ENCODE measurements at regions not wholly inside any gene's neighbourhood (a gene's known extent, or its start where the extent isn't known, plus 50 kb on each side); places are given as distances from the start of the nearest gene placed in this dataset.

DNA sequence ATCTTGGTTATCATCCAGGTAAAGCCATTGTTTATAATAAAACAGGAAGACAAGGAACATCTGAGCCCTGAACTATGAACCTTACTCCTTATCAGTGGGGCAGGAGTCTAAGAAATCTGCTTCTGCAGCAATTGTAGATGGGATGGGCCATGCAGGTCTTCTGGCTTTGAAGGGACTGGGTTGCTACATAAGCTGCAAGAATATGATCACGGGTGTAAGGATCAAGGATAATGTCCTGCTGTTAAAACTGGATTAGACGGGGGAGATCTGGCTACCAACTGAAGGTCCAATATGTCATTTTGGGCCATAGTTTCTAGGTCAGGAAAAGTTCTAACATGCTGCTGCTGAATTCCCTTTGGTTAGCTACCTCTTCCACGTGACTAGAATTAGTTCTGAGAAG lies 1363.4 kb upstream of the CELF2 start:
- Histone ChIP-seq H3F3A (ENCODE audit: control insufficient read depth, insufficient read depth) (no peaks in the 10 kb centered on the region), H3K9me3 (ENCODE audit: control insufficient read depth, insufficient read depth, low read length) (no peaks in the 10 kb centered on the region), H3K27ac (ENCODE audit: low read depth, low read length) (no peak overlapping the region), H3K9me2 (replicated peaks; ENCODE audit: control insufficient read depth, low read length) (no peaks in the 10 kb centered on the region), H4K20me1 (ENCODE audit: control insufficient read depth, insufficient read depth, low read depth, low read length) (no peaks in the 10 kb centered on the region), H3K27me3 (ENCODE audit: control insufficient read depth, low read length) (no peaks in the 10 kb centered on the region), H3K4me2 (ENCODE audit: low read length) (no peak overlapping the region), H3K36me3 (ENCODE audit: control insufficient read depth, low read length) (no peaks in the 10 kb centered on the region), H3K4me1 (ENCODE audit: control insufficient read depth, low read length) (no peaks in the 10 kb centered on the region), H3K4me3 (ENCODE audit: low read length) (no peak overlapping the region), H3K79me2 (ENCODE audit: control insufficient read depth, low read length) (no peaks in the 10 kb centered on the region)
- TF ChIP-seq, protein P1, sequence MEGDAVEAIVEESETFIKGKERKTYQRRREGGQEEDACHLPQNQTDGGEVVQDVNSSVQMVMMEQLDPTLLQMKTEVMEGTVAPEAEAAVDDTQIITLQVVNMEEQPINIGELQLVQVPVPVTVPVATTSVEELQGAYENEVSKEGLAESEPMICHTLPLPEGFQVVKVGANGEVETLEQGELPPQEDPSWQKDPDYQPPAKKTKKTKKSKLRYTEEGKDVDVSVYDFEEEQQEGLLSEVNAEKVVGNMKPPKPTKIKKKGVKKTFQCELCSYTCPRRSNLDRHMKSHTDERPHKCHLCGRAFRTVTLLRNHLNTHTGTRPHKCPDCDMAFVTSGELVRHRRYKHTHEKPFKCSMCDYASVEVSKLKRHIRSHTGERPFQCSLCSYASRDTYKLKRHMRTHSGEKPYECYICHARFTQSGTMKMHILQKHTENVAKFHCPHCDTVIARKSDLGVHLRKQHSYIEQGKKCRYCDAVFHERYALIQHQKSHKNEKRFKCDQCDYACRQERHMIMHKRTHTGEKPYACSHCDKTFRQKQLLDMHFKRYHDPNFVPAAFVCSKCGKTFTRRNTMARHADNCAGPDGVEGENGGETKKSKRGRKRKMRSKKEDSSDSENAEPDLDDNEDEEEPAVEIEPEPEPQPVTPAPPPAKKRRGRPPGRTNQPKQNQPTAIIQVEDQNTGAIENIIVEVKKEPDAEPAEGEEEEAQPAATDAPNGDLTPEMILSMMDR (IDR thresholded peaks at IDR 0.05; ENCODE audit: low read depth, low read length, poor library complexity, severe bottlenecking): no peak

DNA sequence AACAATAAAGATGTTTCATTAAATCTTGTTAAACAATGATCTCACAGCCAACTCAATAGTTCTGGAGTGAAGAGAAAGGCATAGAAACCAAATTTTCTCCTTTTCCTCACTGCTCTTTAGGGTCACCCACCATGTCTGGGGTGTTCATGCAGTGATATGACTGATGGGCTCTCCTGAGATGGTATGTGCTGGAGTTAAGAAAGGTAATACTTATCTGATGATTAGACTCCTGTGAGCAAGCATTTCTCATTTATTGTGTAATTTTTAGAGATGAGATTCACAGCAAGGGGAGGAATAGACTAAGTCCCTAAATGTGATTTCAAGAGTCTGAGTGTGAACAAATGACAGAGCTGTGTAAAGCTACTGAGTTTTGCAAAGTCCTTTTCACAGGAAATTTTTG lies 1361.3 kb upstream of the CELF2 start:
- no peak for TF ChIP-seq EZH2phosphoT487 (IDR thresholded peaks at IDR 0.05; ENCODE audit: borderline replicate concordance, low read length)
- TF ChIP-seq, protein P1 (IDR thresholded peaks at IDR 0.05; ENCODE audit: low read depth, low read length, poor library complexity, severe bottlenecking): no peak
- H3K9me3 ChIP-seq (ENCODE audit: control insufficient read depth, insufficient read depth, low read length): no peaks in the 10 kb centered on the region

DNA sequence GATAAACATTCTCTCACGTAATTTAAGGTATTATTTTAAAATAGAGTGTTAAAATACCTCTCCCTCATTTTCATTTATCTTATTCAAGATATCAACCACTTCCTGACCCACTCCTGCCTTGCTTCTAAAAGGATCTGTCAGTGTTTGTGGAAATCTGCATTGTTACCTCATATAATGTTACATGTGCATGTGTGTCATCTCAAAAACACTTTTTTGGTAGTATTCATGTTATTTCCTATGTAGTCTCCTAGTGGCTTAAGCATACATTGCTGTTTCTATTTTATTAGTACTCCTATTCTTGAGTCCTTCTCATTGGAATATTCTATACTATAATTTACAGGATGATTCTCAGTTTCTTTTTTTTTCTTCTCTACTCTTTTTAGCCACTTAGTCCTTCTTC lies 1360.7 kb upstream of the CELF2 start:
- Histone ChIP-seq H3K9me2 (replicated peaks; ENCODE audit: control insufficient read depth, low read length) (no peaks in the 10 kb centered on the region), H3K4me1 (ENCODE audit: control insufficient read depth, low read length) (no peaks in the 10 kb centered on the region), H3F3A (ENCODE audit: control insufficient read depth, insufficient read depth) (no peaks in the 10 kb centered on the region), H3K79me2 (ENCODE audit: control insufficient read depth, low read length) (no peaks in the 10 kb centered on the region), H3K36me3 (ENCODE audit: control insufficient read depth, low read length) (no peaks in the 10 kb centered on the region), H3K4me3 (ENCODE audit: low read length) (no peak overlapping the region), H3K4me2 (ENCODE audit: low read length) (no peak overlapping the region), H3K27me3 (ENCODE audit: control insufficient read depth, low read length) (no peaks in the 10 kb centered on the region), H3K27ac (ENCODE audit: low read depth, low read length) (no peak overlapping the region), H4K20me1 (ENCODE audit: control insufficient read depth, insufficient read depth, low read depth, low read length) (no peaks in the 10 kb centered on the region), H3K9me3 (ENCODE audit: control insufficient read depth, insufficient read depth, low read length) (no peaks in the 10 kb centered on the region)
- TF ChIP-seq, protein P1 (IDR thresholded peaks at IDR 0.05; ENCODE audit: low read depth, low read length, poor library complexity, severe bottlenecking): no peak
- TF ChIP-seq EZH2phosphoT487 (IDR thresholded peaks at IDR 0.05; ENCODE audit: borderline replicate concordance, low read length): no peak

More for the DNA sequence above, 1361.3 kb upstream of the CELF2 start:
- Histone ChIP-seq H3K27me3 (ENCODE audit: control insufficient read depth, low read length) (no peaks in the 10 kb centered on the region), H3K9me2 (replicated peaks; ENCODE audit: control insufficient read depth, low read length) (no peaks in the 10 kb centered on the region), H3K36me3 (ENCODE audit: control insufficient read depth, low read length) (no peaks in the 10 kb centered on the region), H3K79me2 (ENCODE audit: control insufficient read depth, low read length) (no peaks in the 10 kb centered on the region), H3K4me3 (ENCODE audit: low read length) (no peak overlapping the region), H4K20me1 (ENCODE audit: control insufficient read depth, insufficient read depth, low read depth, low read length) (no peaks in the 10 kb centered on the region), H3K4me2 (ENCODE audit: low read length) (no peak overlapping the region), H3K4me1 (ENCODE audit: control insufficient read depth, low read length) (no peaks in the 10 kb centered on the region), H3F3A (ENCODE audit: control insufficient read depth, insufficient read depth) (no peaks in the 10 kb centered on the region), H3K27ac (ENCODE audit: low read depth, low read length) (no peak overlapping the region)

DNA sequence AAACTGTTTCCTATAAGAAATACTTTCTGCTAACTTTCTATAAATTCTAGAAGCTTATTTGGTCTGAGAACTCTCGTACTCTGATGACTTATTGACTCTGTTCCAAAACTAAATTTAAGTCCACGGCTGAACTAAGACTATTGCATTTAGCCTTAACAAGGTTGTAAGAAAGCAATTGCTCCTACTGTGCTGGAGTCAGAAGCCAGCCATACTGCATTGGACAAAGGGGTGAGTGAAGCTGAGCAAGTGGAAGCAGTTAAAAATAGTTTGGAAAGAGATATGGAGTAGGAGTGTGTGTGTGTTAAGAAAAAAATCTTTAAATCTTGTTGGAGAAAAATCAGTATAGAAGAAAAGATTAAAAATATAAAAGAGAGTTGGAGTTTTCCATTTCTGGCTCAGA lies 1360.1 kb upstream of the CELF2 start:
- Histone ChIP-seq H3K27me3 (ENCODE audit: control insufficient read depth, low read length) (no peaks in the 10 kb centered on the region), H3K27ac (ENCODE audit: low read depth, low read length) (no peak overlapping the region), H3K4me2 (ENCODE audit: low read length) (no peak overlapping the region), H3F3A (ENCODE audit: control insufficient read depth, insufficient read depth) (no peaks in the 10 kb centered on the region), H3K4me1 (ENCODE audit: control insufficient read depth, low read length) (no peaks in the 10 kb centered on the region), H3K9me2 (replicated peaks; ENCODE audit: control insufficient read depth, low read length) (no peaks in the 10 kb centered on the region), H3K79me2 (ENCODE audit: control insufficient read depth, low read length) (no peaks in the 10 kb centered on the region), H3K4me3 (ENCODE audit: low read length) (no peak overlapping the region), H4K20me1 (ENCODE audit: control insufficient read depth, insufficient read depth, low read depth, low read length) (no peaks in the 10 kb centered on the region), H3K36me3 (ENCODE audit: control insufficient read depth, low read length) (no peaks in the 10 kb centered on the region), H3K9me3 (ENCODE audit: control insufficient read depth, insufficient read depth, low read length) (no peaks in the 10 kb centered on the region)
- TF ChIP-seq EZH2phosphoT487 (IDR thresholded peaks at IDR 0.05; ENCODE audit: borderline replicate concordance, low read length): no peak
- TF ChIP-seq, protein P1 (IDR thresholded peaks at IDR 0.05; ENCODE audit: low read depth, low read length, poor library complexity, severe bottlenecking): no peak

All from DOHH2 (cell line).